Hematopoietic multipotent progenitor cell (in vitro differentiated cells): ENCODE measurements at regions not wholly inside any gene's neighbourhood (a gene's known extent, or its start where the extent isn't known, plus 50 kb on each side); places are given as distances from the start of the nearest gene placed in this dataset.
"Not testable (repeated sequence)": the region's sequence is repeated elsewhere in the genome, so short reads cannot be mapped to it uniquely, and the experiment has no call there.

Experiments used
- DNase-seq, 3 donors: peaks; one replicate each; pipeline ENCODE4 v3.0.0-alpha.2; 2011 to 2015; ENCODE audit warnings: low read depth in 2 of 3, low spot score in 2 of 3

DNA sequence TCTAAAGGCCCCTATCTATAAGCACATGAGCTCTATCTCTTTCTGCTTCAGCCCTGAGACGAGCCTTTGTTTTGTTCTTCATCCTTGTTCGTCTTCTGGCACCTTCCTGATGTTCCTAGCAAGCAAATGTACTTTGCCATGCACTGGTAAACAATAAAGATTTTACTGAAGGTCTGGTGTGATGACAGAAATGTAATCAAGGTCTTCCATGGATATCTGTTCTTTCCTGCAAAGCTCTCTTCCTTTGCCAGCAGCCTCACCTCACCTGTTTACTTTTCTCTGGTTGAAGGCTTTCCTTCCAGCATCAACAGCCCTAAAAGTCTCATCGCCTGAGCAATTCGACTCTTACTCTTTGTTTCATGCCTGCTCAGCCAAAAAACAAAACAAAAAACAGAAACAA, 330.3 kb downstream of the PCNX1 start:
- no peak for DNase-seq

GRCh38 chr14:71238835-71239234, 331.6 kb downstream of the PCNX1 start:
- DNase-seq = no peak

- no peak for DNase-seq
Observed at GRCh38 chr14:71240171-71240570, 332.9 kb downstream of the PCNX1 start.

GRCh38 chr14:71240866-71241520, 333.7 kb downstream of the PCNX1 start:
- no peak for DNase-seq

DNA sequence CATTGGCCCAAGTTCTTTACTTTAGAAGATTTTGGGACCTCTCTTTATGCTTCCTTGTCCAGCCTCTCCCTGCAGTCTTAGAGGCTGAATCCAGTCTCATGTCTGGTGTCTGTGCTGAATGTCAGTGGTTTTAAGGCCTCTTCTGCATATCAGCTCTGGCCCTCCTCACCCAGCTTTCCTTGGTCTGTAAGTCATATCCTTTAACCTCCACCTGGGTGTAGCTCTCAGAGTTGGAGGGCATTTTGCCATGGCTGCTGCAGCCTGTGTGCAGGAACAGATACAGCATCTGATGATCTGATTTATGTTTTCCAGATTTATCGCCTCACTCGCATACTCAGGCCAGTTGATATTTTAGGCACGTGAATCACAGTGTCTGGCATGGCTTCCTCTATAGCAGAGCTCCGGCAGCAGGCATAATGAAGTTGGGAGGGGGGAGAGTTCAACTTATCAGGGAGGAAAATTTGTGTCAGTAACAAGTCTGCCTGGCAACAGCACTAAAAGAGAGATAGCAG, 335.0 kb downstream of the PCNX1 start:
- DNase-seq = peak in 2 of 3 donors; percentile 29 to 64

GRCh38 chr14:71243697-71244096, 336.4 kb downstream of the PCNX1 start:
- no peak for DNase-seq

GRCh38 chr14:71244341-71244740, 337.1 kb downstream of the PCNX1 start:
- no peak for DNase-seq

- DNase-seq = no peak
Observed at GRCh38 chr14:71245659-71246361, 338.6 kb downstream of the PCNX1 start.

DNA sequence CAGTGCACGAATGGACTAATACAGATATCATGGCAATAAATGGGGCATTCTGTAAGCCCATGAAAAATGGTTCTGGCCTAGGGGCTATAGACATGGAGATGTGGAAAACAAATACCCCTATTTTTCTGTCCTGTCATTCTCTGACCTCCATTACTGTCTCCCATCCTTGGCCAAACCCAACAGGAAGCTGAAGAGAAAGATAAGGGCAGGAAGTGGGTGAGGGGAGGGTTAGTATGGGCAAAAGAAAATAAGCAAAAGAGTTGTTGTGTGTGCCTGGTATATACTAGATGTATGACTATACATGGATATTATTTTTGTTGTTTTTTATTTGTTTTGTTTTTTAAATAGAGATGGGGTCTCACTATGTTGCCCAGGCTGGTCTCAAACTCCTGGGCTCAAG, 339.3 kb downstream of the PCNX1 start:
- peak in 2 of 3 donors; percentile 42 to 85 for DNase-seq

- DNase-seq = no peak
Observed at GRCh38 chr14:71247106-71247505, 339.8 kb downstream of the PCNX1 start.

DNA sequence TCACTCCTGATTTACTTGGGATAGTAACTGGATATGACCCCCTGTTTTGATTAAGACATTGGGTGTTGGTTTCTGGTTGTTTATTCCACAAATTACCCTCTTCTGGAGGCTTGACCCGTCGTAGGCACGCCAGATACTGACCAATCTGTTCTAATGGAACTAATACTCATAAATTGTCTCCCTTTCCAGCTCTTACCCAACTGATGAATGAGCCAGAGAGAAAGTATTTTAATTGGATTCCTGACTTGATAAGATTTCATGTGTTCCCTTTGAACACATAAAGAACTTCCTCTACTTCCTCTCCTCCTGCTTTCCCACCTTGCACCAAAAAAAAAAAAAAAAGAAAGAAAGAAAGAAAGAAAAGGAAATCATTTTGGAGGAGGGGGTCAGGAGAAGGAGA, 340.9 kb downstream of the PCNX1 start:
- no peak for DNase-seq

DNA sequence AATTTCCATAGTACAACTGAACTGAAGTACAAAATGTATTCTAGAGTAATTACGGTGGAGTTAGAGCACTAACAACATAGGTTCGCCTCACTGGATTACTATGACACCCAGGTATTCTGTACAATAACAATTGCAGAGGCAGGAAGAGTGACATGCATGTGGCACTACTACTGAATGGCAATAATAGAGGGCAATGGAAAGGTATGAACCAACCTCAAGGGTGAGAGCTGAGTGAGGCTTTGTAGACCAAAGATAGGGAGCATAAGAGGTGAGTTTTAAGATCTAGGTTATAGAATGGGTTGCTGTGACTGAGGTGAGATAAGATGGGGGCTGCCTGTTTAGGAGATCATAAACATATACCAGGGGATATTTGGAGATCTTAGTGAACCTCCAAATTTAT, 343.1 kb downstream of the PCNX1 start:
- no peak for DNase-seq

- no peak for DNase-seq
Observed at GRCh38 chr14:71250791-71251190, 343.5 kb downstream of the PCNX1 start.

DNA sequence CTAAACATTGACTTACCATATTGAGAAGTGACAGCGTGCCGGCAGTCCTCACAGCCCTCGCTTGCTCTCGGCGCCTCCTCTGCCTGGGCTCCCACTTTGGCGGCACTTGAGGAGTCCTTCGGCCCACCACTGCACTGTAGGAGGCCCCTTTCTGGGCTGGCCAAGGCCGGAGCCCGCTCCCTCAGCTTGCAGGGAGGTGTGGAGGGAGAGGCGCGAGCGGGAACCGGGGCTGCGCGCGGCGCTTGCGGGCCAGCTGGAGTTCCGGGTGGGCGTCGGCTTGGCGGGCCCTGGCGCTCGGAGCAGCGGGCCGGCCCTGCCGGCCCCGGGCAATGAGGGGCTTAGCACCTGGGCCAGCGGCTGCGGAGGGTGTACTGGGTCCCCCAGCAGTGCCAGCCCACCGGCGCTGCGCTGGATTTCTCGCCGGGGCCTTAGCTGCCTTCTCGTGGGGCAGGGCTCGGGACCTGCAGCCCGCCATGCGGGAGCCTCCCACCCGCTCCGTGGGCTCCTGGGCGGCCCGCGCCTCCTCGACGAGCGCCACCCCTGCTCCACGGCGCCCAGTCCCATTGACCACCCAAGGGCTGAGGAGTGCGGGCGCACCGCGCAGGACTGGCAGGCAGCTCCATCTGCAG, 346.9 kb downstream of the PCNX1 start:
- not testable (repeated sequence) for DNase-seq

DNA sequence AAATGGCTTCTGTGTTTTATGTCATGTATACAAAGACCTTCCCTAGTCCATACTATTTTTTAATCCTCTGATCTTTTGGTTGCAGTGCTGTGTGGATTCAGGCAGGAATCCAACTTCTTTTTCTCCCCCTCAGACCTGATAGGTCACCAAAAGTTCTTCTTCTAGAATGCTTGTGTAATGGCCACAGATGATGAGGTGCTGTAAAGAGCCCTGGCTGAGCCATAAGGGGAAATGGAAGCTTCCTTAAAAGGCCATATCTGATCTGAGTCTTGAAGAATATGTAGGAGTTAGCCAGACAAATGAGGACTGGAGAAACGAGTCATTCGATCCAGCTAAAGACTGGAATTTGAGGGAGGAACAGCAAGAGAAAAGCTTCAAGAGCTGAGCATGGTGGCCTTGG, 353.9 kb downstream of the PCNX1 start:
- no peak for DNase-seq

GRCh38 chr14:71262441-71262840, 355.2 kb downstream of the PCNX1 start:
- no peak for DNase-seq

- DNase-seq = no peak
Observed at GRCh38 chr14:71264260-71264659, 357.0 kb downstream of the PCNX1 start.

- no peak for DNase-seq
Observed at GRCh38 chr14:71267007-71267513, 359.8 kb downstream of the PCNX1 start.

GRCh38 chr14:71267691-71268090, 360.4 kb downstream of the PCNX1 start:
- DNase-seq = no peak

DNA sequence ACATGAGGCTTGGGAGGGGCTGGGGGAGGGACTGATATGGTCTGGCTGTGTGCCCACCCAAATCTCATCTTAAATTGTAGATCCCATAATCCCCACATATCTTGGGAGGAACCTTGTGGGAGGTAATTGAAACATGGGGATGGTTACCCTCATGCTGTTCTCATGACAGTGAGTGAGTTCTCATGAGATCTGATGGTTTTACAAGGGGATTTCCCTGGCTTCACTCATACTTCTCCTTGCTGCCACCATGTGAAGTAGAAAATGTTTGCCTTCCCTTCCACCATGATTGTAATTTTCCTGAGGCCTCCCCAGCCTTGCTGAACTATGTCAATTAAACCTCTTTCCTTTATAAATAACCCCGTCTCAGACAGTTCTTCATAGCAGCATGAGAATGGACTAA, 362.9 kb downstream of the PCNX1 start:
- DNase-seq = no peak

- DNase-seq = no peak
Observed at GRCh38 chr14:71271166-71271945, 364.1 kb downstream of the PCNX1 start.
